ENCODE measurements at regions not wholly inside any gene's neighbourhood (a gene's known extent, or its start where the extent isn't known, plus 50 kb on each side); places are given as distances from the start of the nearest gene placed in this dataset.
"Not testable (repeated sequence)": the region's sequence is repeated elsewhere in the genome, so short reads cannot be mapped to it uniquely, and the experiment has no call there.

DNA sequence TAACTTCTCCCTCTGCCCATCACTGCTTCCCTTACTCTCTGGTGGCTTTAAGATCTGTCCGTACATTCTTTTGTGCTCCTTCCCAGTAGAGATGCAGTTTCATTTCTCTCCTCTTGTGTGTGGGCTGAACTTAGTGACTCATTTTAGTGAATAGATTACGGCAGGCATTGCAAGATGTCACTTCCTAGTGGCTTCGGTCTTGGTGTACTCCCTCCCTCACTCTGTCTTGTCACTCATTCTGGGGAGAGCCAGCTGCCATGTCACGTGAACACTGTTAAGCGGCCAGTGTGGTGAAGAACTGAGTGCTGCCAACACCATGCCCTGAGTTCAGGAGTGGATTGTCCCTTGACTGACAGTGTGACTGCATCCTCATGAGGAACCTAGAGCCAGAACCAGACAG, 115.9 kb downstream of the OTOR start:
- DNase-seq (ENCODE audit: low spot score): no peak

GRCh38 chr20:16864963-16865362, 116.8 kb downstream of the OTOR start:
- no peak for DNase-seq (ENCODE audit: low spot score)

DNA sequence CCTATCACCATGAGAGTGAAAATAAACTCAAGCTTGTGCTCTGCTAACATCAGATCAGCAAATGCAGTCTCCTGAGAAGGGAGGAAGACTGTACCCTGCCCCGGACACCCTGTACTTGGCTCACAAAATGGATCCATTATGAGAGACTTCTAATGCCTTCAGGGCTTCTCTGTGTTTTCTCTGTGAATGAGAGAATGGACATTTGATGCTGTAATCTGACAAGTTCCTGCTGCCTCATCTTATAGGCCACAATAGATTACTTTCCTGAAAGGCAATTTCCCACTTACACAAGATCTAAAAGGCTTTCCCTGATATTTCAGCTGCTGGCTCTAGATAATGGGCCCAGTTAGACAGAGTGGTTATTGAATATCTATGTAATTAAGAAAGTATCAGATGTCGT, 117.2 kb downstream of the OTOR start:
- DNase-seq (ENCODE audit: low spot score): no peak

- DNase-seq (ENCODE audit: low spot score): not testable (repeated sequence)
These were observed 125.0 kb downstream of the OTOR start for GRCh38 chr20:16873124-16873523.

DNA sequence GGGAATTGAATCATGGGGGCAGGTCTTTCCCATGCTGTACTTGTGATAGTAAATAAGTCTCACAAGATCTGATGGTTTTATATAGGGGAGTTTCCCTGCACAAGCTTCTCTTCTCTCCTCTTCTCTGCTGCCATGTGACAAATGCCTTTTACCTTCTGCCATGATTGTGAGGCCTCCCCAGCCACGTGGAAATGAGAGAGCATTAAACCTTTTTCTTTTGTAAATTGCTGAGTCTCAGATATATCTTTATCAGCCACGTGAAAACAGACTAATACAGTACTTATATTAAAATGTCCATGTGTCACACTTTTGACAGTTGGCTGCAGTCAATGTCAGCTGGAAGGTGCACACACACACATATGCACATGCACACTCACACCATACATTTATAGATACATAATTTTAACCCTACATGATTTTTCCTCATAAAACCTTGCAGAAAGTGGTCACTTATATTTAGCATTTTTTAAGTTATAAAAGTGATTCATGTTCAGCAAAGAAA, 128.9 kb downstream of the OTOR start:
- no peak for DNase-seq (ENCODE audit: low spot score)

- DNase-seq (ENCODE audit: low spot score): no peak
These were observed 137.6 kb downstream of the OTOR start for GRCh38 chr20:16885746-16886145.

GRCh38 chr20:16898433-16898832, 150.3 kb downstream of the OTOR start:
- DNase-seq (ENCODE audit: low spot score): no peak

DNA sequence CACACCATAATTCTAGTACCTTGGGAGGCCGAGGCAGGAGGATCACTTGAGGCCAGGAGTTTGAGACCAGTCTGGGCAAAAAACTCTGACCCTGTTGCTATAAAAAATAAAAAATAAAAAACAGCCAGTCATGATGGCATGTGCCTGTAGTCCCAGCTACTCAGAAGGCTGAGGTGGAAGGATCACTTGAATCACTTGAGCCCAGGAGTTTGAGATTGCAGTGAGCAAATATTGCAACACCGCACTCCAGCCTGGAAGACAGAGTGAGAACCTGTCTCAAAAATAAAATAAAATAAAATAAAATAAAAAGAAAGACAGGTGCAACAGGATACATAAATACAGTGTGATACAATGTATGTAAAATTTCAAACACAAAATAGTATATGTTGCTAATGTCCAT, 154.5 kb downstream of the OTOR start:
- DNase-seq (ENCODE audit: low spot score): no peak

DNA sequence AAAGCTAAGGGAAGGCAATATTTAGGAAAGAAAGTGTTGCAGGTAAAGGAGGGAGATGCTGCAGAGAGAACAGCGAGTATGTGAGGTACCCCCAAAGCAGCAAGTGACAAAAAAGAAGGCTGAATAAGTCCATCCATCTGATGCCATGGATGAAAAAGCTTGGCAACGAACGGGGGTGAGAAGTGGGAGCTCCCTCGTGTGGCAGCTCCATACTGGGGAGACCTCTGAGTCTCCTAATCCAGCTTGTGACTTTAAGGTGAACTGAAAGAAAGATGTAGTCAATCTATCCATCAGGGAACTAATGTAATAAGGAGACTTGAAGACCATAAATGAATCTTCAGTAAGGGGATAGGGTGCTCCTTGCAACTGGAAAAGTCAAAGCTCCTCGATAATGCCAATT, 156.6 kb downstream of the OTOR start:
- DNase-seq (ENCODE audit: low spot score): no peak

GRCh38 chr20:16914277-16914676, 166.1 kb downstream of the OTOR start:
- DNase-seq (ENCODE audit: low spot score): no peak

- no peak for DNase-seq (ENCODE audit: low spot score)
These were observed 168.0 kb downstream of the OTOR start for GRCh38 chr20:16916165-16916564.

DNA sequence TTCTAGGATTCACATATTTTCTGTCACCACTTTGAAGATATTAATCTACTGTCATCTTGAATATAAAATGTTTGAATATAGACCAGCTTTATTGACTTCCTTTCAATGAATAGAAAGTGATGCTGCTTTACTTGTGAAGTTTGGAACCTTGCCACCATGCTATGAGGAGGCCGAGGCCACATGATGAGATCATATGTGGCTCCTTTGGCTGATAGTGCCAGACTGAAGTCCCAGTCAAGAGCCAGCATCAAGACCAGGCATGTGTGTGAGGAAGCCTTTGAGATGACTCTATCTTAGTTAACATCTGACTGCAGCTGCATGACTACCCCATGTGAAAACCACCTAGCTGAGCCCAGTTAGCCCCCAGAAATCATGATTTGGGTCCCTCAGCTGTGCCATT, 169.5 kb downstream of the OTOR start:
- DNase-seq (ENCODE audit: low spot score): no peak

GRCh38 chr20:16918366-16918765, 170.2 kb downstream of the OTOR start:
- no peak for DNase-seq (ENCODE audit: low spot score)

DNA sequence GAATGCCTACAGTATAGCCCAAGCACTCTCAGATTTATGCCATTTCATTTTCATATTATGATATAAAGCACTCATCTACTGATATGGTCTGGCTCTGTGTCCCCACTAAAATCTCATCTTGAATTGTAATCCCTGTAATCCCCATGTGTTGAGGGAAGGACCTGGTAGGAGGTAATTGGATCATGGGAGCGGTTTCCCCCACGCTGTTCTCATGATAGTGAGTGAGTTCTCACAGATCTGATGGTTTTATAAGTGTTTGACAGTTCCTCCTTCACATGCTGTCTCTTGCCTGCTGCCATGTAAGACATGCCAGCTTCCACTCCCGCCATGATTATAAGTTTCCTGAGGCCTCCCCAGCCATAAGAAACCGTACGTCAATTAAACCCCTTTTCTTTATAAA, 171.7 kb downstream of the OTOR start:
- DNase-seq (ENCODE audit: low spot score): no peak

DNA sequence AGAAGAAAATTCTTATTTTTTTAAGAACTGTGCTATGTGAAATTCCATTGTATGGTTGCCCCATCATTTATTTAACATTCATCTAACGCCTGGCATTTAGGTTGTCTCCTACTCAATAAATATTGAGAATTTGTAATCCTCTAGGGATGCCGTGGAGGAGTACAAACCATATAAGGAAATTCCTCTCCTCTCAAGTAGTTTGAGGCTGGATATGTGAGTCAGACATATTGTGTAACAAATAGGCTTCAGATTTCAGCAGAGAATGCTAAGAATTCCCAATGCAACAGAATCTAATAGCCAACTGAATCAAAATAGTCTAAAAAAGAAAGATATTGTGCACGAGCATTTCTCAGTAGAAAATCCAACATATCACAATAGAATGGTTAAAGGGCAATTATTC, 174.7 kb downstream of the OTOR start:
- DNase-seq (ENCODE audit: low spot score): no peak

DNA sequence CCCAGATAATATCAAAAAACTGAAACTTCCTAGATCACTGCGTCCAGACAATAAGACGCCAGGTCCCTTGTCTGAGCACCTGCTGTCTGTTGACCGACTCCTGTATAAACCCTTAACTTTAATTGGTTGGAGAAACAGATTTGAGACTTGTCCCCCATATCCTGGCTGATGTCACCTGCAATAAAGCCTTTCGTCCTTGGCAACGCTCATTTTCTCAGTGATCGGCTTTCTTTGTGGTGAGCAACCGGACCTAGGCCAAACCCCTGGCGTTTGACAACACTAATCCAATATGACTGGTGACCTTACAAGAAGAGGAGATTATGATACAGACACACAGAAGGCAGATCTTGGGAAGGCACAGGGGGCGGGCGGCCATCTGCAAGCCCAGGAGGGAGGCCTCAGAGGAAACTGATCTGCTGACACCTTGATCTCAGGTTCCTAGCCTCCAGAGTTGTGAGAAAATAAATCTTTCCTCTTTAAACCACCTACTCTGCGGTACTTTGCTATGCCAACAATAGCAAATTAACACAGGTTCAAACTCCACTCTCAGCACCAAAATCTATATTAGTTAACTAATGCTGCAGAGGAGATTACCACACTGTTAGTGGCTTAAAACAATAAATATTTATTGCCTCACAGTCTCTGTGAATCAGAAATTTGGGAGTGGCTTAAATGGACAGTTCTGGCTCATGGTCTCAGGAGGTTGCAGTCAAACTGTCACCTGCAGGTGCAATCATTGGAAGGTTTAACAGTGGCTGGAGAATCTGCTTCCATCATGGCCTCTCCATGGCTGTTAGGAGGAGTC, 178.7 kb downstream of the OTOR start:
- no peak for DNase-seq (ENCODE audit: low spot score)

- DNase-seq (ENCODE audit: low spot score): no peak
These were observed 181.6 kb downstream of the OTOR start for GRCh38 chr20:16929756-16930155.

DNA sequence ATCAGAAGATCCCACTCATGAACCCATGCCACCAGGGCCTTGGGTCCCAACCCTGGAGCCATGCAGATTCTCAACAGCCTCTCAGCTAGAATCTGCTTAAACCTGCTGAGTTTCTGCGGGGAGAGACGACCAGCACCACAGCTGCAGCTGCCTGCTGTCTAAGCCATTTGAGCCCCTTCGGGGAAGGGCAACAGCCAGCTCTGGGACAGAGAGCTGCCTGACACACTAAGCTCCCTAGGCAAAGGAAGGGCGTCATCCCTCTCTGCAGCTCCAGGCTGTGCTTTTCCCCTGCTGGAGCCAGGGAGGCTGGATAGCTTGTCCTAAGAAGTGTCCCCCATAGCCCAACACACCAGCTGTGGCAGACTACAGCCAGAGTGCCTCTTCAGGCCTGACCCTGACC, 182.5 kb downstream of the OTOR start:
- no peak for DNase-seq (ENCODE audit: low spot score)

GRCh38 chr20:16939051-16939450, 190.9 kb downstream of the OTOR start:
- no peak for DNase-seq (ENCODE audit: low spot score)

DNA sequence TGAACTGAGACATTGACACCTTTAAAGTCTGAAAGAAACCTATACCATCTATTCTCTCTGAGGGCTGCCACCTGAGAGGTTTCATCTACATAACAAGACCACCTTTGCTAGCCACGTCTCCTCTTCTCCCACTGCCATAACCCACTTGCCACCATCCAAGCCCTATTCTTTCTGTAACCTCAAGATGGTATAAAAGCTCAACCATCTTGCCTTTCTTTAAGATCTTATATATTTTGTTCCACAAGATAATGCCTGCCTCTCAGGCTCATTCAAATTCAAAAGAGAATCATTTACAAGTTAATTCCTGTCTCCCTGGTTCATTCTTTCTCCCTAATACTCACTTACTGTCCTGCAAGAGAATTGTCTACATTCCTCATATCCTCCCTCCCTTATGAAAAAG, 192.5 kb downstream of the OTOR start:
- no peak for DNase-seq (ENCODE audit: low spot score)

DNA sequence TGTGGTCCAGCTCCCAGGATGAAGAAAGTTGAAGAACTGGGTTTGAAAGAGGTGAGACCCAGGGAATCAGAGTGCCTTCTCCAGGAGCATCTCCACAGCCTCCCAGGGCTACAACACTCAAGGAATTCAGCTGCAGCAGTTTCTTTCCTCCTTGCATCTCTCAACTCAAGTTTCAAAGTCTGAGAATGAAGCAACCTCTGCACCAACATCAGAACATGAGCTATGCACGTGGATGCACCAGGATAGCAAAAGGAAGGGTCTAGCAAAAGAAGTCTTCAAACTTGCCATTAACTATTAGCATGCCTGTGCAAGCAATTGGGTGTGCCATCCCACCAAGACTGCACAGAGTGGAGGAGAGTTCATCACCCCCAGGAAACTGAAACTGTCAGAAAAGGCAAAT, 193.9 kb downstream of the OTOR start:
- no peak for DNase-seq (ENCODE audit: low spot score)

DNA sequence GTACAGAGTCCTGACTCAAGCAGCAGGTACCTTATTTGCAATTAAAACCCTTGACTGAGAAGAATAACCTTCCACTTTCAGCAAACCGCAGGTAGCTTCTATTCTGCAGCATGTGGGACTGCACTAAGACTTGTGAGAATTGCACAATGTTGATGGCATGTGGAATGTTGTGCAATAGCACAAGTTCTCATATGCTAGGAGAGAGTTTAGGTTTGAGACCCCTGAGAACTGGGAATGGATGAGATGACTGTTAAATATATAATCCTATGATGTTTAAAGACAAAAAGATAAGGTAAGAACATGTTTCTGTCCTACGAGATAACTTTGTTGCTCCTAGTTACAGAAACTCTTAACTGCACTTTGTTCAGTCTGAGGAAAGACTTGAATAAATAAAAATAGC, 194.6 kb downstream of the OTOR start:
- no peak for DNase-seq (ENCODE audit: low spot score)

- no peak for DNase-seq (ENCODE audit: low spot score)
These were observed 196.6 kb downstream of the OTOR start for GRCh38 chr20:16944745-16945144.

- no peak for DNase-seq (ENCODE audit: low spot score)
These were observed 197.5 kb downstream of the OTOR start for GRCh38 chr20:16945619-16946018.
